ENCODE measurements at regions not wholly inside any gene's neighbourhood (a gene's known extent, or its start where the extent isn't known, plus 50 kb on each side); places are given as distances from the start of the nearest gene placed in this dataset.

GRCh38 chr2:209368914-209369313, 54.9 kb upstream of the MAP2 start:
- Histone ChIP-seq H4K20me1 (ENCODE audit: low read length) (no peaks in the 10 kb centered on the region), H3K36me3 (ENCODE audit: low read depth, low read length) (no peaks in the 10 kb centered on the region), H3K9me2 (replicated peaks; ENCODE audit: low read length) (no peaks in the 10 kb centered on the region), H3K27me3 (ENCODE audit: low read length) (no peaks in the 10 kb centered on the region), H3K4me3 (ENCODE audit: low read length) (peak overlapping the region; percentile 38), H3K4me2 (ENCODE audit: low read length) (peak overlapping the region; percentile 74), H3F3A (ENCODE audit: low read length, unreplicated experiment) (peaks cover 5% of the 10 kb centered on the region), H3K9me3 (ENCODE audit: low read length) (no peaks in the 10 kb centered on the region), H3K4me1 (ENCODE audit: insufficient read depth, low read length) (peaks cover 33% of the 10 kb centered on the region), H3K9ac (ENCODE audit: low read length) (peak overlapping the region; percentile 55), H3K79me2 (ENCODE audit: low read length) (no peaks in the 10 kb centered on the region), H2AFZ (ENCODE audit: low read length) (peak overlapping the region; percentile 74), H3K27ac (ENCODE audit: low read length) (peak overlapping the region; percentile 91)
- BruUV-seq (replicated peaks), result no TSS peak
- DNase-seq (peak; percentile 99), ATAC-seq (peak; percentile 94)
- intact Hi-C loops (cut with micrococcal nuclease), result loop anchor here (1.0 kb wide), 1 partner anchor 14 kb away; no protein-coding TSS in a partner anchor
- ChIA-PET POLR2A (ENCODE audit: unreplicated experiment) (no interaction called here), CTCF (interaction anchor here (0.5 to 1.3 kb wide), 5 partner anchors 11 to 802 kb away, joined by 3 to 11 read pairs (median 5); partner anchors contain the start of genes KANSL1L and MAP2)
- TF ChIP-seq EZH2 (IDR thresholded peaks at IDR 0.05; ENCODE audit: low read length, unreplicated experiment) (no peak), EZH2phosphoT487 (IDR thresholded peaks at IDR 0.05; ENCODE audit: borderline replicate concordance, low read length) (no peak), CTCF (conservative IDR thresholded peaks at IDR 0.05; ENCODE audit: low read depth, low read length) (no peak)

- BruUV-seq (replicated peaks), result no TSS peak
- H2AFZ ChIP-seq (ENCODE audit: low read length), result peak overlapping the region; percentile 74
- peak; percentile 16 for DNase-seq
- ChIA-PET CTCF (interaction anchor here (0.7 to 1.2 kb wide), 3 partner anchors 35 to 56 kb away, joined by 4 to 11 read pairs (median 5); partner anchors contain the start of gene MAP2), POLR2A (ENCODE audit: unreplicated experiment) (no interaction called here)
- H3K9ac ChIP-seq (ENCODE audit: low read length), result peak overlapping the region; percentile 55
- no peaks in the 10 kb centered on the region for H3K9me3 ChIP-seq (ENCODE audit: low read length)
- H3K4me1 ChIP-seq (ENCODE audit: insufficient read depth, low read length), result peaks cover 33% of the 10 kb centered on the region
- H3K36me3 ChIP-seq (ENCODE audit: low read depth, low read length), result no peaks in the 10 kb centered on the region
- no peaks in the 10 kb centered on the region for H3K27me3 ChIP-seq (ENCODE audit: low read length)
- peak overlapping the region; percentile 91 for H3K27ac ChIP-seq (ENCODE audit: low read length)
- peak overlapping the region; percentile 74 for H3K4me2 ChIP-seq (ENCODE audit: low read length)
- H3F3A ChIP-seq (ENCODE audit: low read length, unreplicated experiment), result peaks cover 5% of the 10 kb centered on the region
- no peaks in the 10 kb centered on the region for H3K9me2 ChIP-seq (replicated peaks; ENCODE audit: low read length)
- TF ChIP-seq EZH2 (IDR thresholded peaks at IDR 0.05; ENCODE audit: low read length, unreplicated experiment), result no peak
- no peak for TF ChIP-seq CTCF (conservative IDR thresholded peaks at IDR 0.05; ENCODE audit: low read depth, low read length)
- TF ChIP-seq EZH2phosphoT487 (IDR thresholded peaks at IDR 0.05; ENCODE audit: borderline replicate concordance, low read length), result no peak
- no peak for ATAC-seq
- no peaks in the 10 kb centered on the region for H3K79me2 ChIP-seq (ENCODE audit: low read length)
- peak overlapping the region; percentile 31 for H3K4me3 ChIP-seq (ENCODE audit: low read length)
- intact Hi-C loops (cut with micrococcal nuclease), result loop anchor here (1.0 kb wide), 1 partner anchor 14 kb away; no protein-coding TSS in a partner anchor
- no peaks in the 10 kb centered on the region for H4K20me1 ChIP-seq (ENCODE audit: low read length)
Observed at GRCh38 chr2:209369656-209370055, 54.2 kb upstream of the MAP2 start.

- ChIA-PET CTCF (interaction anchor here (0.6 kb wide), 1 partner anchor 37 kb away, joined by 3 read pairs; no protein-coding TSS in a partner anchor), POLR2A (ENCODE audit: unreplicated experiment) (no interaction called here)
- H3K9ac ChIP-seq (ENCODE audit: low read length), result no peak overlapping the region
- H2AFZ ChIP-seq (ENCODE audit: low read length), result no peak overlapping the region
- no peaks in the 10 kb centered on the region for H4K20me1 ChIP-seq (ENCODE audit: low read length)
- intact Hi-C loops (cut with micrococcal nuclease), result no loop called here
- no peak for ATAC-seq
- no peak for DNase-seq
- H3K4me2 ChIP-seq (ENCODE audit: low read length), result no peak overlapping the region
- no peak overlapping the region for H3K27ac ChIP-seq (ENCODE audit: low read length)
- peaks cover 33% of the 10 kb centered on the region for H3K4me1 ChIP-seq (ENCODE audit: insufficient read depth, low read length)
- no peaks in the 10 kb centered on the region for H3K36me3 ChIP-seq (ENCODE audit: low read depth, low read length)
- H3K4me3 ChIP-seq (ENCODE audit: low read length), result no peak overlapping the region
- no peaks in the 10 kb centered on the region for H3K9me2 ChIP-seq (replicated peaks; ENCODE audit: low read length)
- no peak for TF ChIP-seq EZH2 (IDR thresholded peaks at IDR 0.05; ENCODE audit: low read length, unreplicated experiment)
- no peak for TF ChIP-seq CTCF (conservative IDR thresholded peaks at IDR 0.05; ENCODE audit: low read depth, low read length)
- no peak for TF ChIP-seq EZH2phosphoT487 (IDR thresholded peaks at IDR 0.05; ENCODE audit: borderline replicate concordance, low read length)
- no peaks in the 10 kb centered on the region for H3K79me2 ChIP-seq (ENCODE audit: low read length)
- no TSS peak for BruUV-seq (replicated peaks)
- peaks cover 5% of the 10 kb centered on the region for H3F3A ChIP-seq (ENCODE audit: low read length, unreplicated experiment)
- no peaks in the 10 kb centered on the region for H3K27me3 ChIP-seq (ENCODE audit: low read length)
- peaks cover 6% of the 10 kb centered on the region; the same call in 1 of the 2 replicates for H3K9me3 ChIP-seq (ENCODE audit: low read length)
Observed at GRCh38 chr2:209371407-209371806, 52.4 kb upstream of the MAP2 start.

Data from PC-3 (cell line).